Liver (tissue), 8 donors: ENCODE measurements at regions not wholly inside any gene's neighbourhood (a gene's known extent, or its start where the extent isn't known, plus 50 kb on each side); places are given as distances from the start of the nearest gene placed in this dataset.

ENCODE experiments used
- DNase-seq: peaks from one replicate; pipeline ENCODE4 v3.0.0-alpha.2; 2017; ENCODE audit warnings: low spot score
- H3K27ac ChIP-seq, 2 donors: one replicate each; pipeline ENCODE4 v1.7.0; 2013; ENCODE audit warnings: inconsistent platforms in 2 of 2, low read length in 2 of 2, control low read depth in 1 of 2, low read depth in 1 of 2, mild to moderate bottlenecking in 1 of 2
- H3K27me3 ChIP-seq, 4 donors: one replicate each; pipeline versions ENCODE4 v1.6.1 to v1.7.0; 2013; ENCODE audit warnings: low read length in 3 of 4, inconsistent platforms in 1 of 4, mild to moderate bottlenecking in 1 of 4, moderate library complexity in 1 of 4; ENCODE audit not compliant: control insufficient read depth in 4 of 4, insufficient read depth in 4 of 4
- H3K36me3 ChIP-seq, 4 donors: one replicate each; pipeline versions ENCODE4 v1.6.1 to v1.7.0; 2013; ENCODE audit warnings: low read length in 3 of 4, mild to moderate bottlenecking in 3 of 4, low read depth in 1 of 4, moderate library complexity in 1 of 4; ENCODE audit not compliant: control insufficient read depth in 4 of 4, insufficient read depth in 3 of 4
- H3K4me1 ChIP-seq, 4 donors: one replicate each; pipeline versions ENCODE4 v1.6.1 to v1.7.0; 2013; ENCODE audit warnings: low read length in 3 of 4, mild to moderate bottlenecking in 3 of 4, moderate library complexity in 1 of 4; ENCODE audit not compliant: control insufficient read depth in 4 of 4, insufficient read depth in 4 of 4
- H3K4me3 ChIP-seq, 3 donors: one replicate each; pipeline versions ENCODE4 v1.6.1 to v1.7.0; 2013; ENCODE audit warnings: low read length in 3 of 3, control low read depth in 1 of 3, low read depth in 1 of 3, mild to moderate bottlenecking in 1 of 3
- H3K9ac ChIP-seq, 2 donors: one replicate each; pipeline ENCODE4 v1.7.0; 2013; ENCODE audit warnings: low read length in 2 of 2, mild to moderate bottlenecking in 2 of 2, moderate library complexity in 2 of 2, control low read depth in 1 of 2, low read depth in 1 of 2
- H3K9me3 ChIP-seq, 4 donors: one replicate each; pipeline versions ENCODE4 v1.6.1 to v1.7.0; 2013; ENCODE audit warnings: low read length in 3 of 4; ENCODE audit not compliant: control insufficient read depth in 4 of 4
- CTCF ChIP-seq: fragments of 150-350 bp; IDR thresholded peaks from 2 replicates; pipeline ENCODE4 v1.5.1; 2017; ENCODE audit warnings: improper control_type of control experiment, low read depth, low read length; ENCODE audit not compliant: missing input control
- EGR1 ChIP-seq, 2 donors: IDR thresholded peaks; 2 replicates each; pipeline ENCODE4 v1.6.1; 2016 to 2018; ENCODE audit warnings: antibody characterized with exemption in 2 of 2, low read depth in 2 of 2
- FOXA1 ChIP-seq: IDR thresholded peaks from 2 replicates; pipeline ENCODE4 v1.6.1; 2016; ENCODE audit warnings: antibody characterized with exemption
- FOXA2 ChIP-seq: IDR thresholded peaks from 2 replicates; pipeline ENCODE4 v1.6.1; 2016; ENCODE audit warnings: antibody characterized with exemption
- GABPA ChIP-seq, 2 donors: IDR thresholded peaks in 1 of 2; conservative IDR thresholded peaks in 1 of 2; 2 replicates each; pipeline ENCODE4 v1.6.1; 2016; ENCODE audit warnings: antibody characterized with exemption in 2 of 2, mild to moderate bottlenecking in 1 of 2, moderate library complexity in 1 of 2
- HNF4A ChIP-seq, 2 donors: conservative IDR thresholded peaks; 2 replicates each; pipeline ENCODE4 v1.6.1; 2016; ENCODE audit warnings: antibody characterized with exemption in 2 of 2, mild to moderate bottlenecking in 2 of 2
- HNF4G ChIP-seq: IDR thresholded peaks from 2 replicates; pipeline ENCODE4 v1.6.1; 2016; ENCODE audit warnings: antibody characterized with exemption
- JUND ChIP-seq, 2 donors: IDR thresholded peaks; 2 replicates each; pipeline ENCODE4 v1.6.1; 2016; ENCODE audit warnings: antibody characterized with exemption in 2 of 2
- MAX ChIP-seq: IDR thresholded peaks from 2 replicates; pipeline ENCODE4 v1.6.1; 2016; ENCODE audit warnings: antibody characterized with exemption
- NR2F2 ChIP-seq: IDR thresholded peaks from 2 replicates; pipeline ENCODE4 v1.6.1; 2016; ENCODE audit warnings: antibody characterized with exemption
- RAD21 ChIP-seq, 2 donors: IDR thresholded peaks; 2 replicates each; pipeline ENCODE4 v1.6.1; 2016; ENCODE audit warnings: antibody characterized with exemption in 2 of 2, mild to moderate bottlenecking in 2 of 2
- REST ChIP-seq: IDR thresholded peaks from 2 replicates; pipeline ENCODE4 v1.6.1; 2016; ENCODE audit warnings: antibody characterized with exemption, mild to moderate bottlenecking
- RXRA ChIP-seq, 2 donors: IDR thresholded peaks; 2 replicates each; pipeline ENCODE4 v1.6.1; 2017 to 2018; ENCODE audit warnings: antibody characterized with exemption in 2 of 2, mild to moderate bottlenecking in 1 of 2
- SP1 ChIP-seq: IDR thresholded peaks from 2 replicates; pipeline ENCODE4 v1.6.1; 2018; ENCODE audit warnings: antibody characterized with exemption, mild to moderate bottlenecking
- TAF1 ChIP-seq: conservative IDR thresholded peaks from 2 replicates; pipeline ENCODE4 v1.6.1; 2016; ENCODE audit warnings: antibody characterized with exemption, mild to moderate bottlenecking
- YY1 ChIP-seq: IDR thresholded peaks from 2 replicates; pipeline ENCODE4 v1.6.1; 2016; ENCODE audit warnings: antibody characterized with exemption, mild to moderate bottlenecking
- ZBTB33 ChIP-seq: IDR thresholded peaks from 2 replicates; pipeline ENCODE4 v1.6.1; 2016; ENCODE audit warnings: antibody characterized with exemption
- WGBS: extraction: QIAGEN DNeasy Blood & Tissue Kit; methylation state at CpG from one replicate; pipeline ENCODE4 v1.1.7; 2013; 5-methylcytosine and 5-hydroxymethylcytosine counted together
- TF ChIP-seq, protein P1 (sequence below): IDR thresholded peaks from 2 replicates; pipeline ENCODE4 v1.6.1; 2016; ENCODE audit warnings: antibody characterized with exemption
- donor health status: healthy.
- donor health status: healthy.
- donor health status: healthy.
- donor health status: healthy.
- donor health status: healthy.

DNA sequence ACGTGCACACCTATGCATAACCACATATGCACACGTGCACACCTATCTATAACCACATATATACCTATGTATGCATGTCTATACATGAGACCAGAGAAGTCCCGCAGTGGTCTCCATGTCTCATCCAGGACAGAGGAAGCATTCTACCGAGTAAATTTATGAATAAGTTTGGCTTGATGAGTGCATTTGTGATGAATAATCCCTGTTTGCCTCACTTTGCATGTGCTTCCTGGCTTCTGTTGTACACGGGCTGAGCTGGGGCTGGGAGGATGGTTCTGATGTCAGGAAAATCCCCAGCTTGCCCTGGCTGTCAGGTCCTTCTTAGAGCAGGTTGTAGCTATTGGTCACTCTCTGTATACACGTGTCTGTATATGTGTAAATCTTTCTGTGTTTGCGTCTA, 157.6 kb upstream of the RPS6KA2 start:
- no peaks in the 10 kb centered on the region for H3K4me1 ChIP-seq
- H3K36me3 ChIP-seq: no peaks in the 10 kb centered on the region
- DNase-seq: peak; percentile 20
- TF ChIP-seq HNF4A (conservative IDR thresholded peaks at IDR 0.05) (no peak), NR2F2 (no peak), RAD21 (IDR thresholded peaks at IDR 0.05) (no peak), FOXA1 (no peak), YY1 (no peak), GABPA (IDR thresholded peaks at IDR 0.05 in 1 of 2, conservative IDR thresholded peaks at IDR 0.05 in 1 of 2) (no peak), MAX (no peak), CTCF (no peak), EGR1 (IDR thresholded peaks at IDR 0.05; ENCODE audit: low read depth in 2 of 2) (no peak), HNF4G (no peak), RXRA (IDR thresholded peaks at IDR 0.05) (no peak), ZBTB33 (no peak), TAF1 (no peak), REST (no peak), JUND (IDR thresholded peaks at IDR 0.05) (no peak), SP1 (no peak)
- TF ChIP-seq, protein P1, sequence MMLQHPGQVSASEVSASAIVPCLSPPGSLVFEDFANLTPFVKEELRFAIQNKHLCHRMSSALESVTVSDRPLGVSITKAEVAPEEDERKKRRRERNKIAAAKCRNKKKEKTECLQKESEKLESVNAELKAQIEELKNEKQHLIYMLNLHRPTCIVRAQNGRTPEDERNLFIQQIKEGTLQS: no peak
- H3K27ac ChIP-seq: no peak overlapping the region
- WGBS: 67% methylated on average over 7 of the region's 7 CpGs
- H3K9ac ChIP-seq: no peak overlapping the region
- no peaks in the 10 kb centered on the region for H3K9me3 ChIP-seq
- no peak overlapping the region for H3K4me3 ChIP-seq
- no peaks in the 10 kb centered on the region for H3K27me3 ChIP-seq

GRCh38 chr6:166782520-166782919, 155.5 kb upstream of the RPS6KA2 start:
- peak; percentile 14 for DNase-seq
- no peaks in the 10 kb centered on the region for H3K27me3 ChIP-seq
- no peaks in the 10 kb centered on the region for H3K4me1 ChIP-seq
- no peak overlapping the region for H3K27ac ChIP-seq
- H3K9me3 ChIP-seq: no peaks in the 10 kb centered on the region
- H3K9ac ChIP-seq: no peak overlapping the region
- 84% methylated on average over 10 of the region's 10 CpGs for WGBS
- H3K4me3 ChIP-seq: no peak overlapping the region
- no peaks in the 10 kb centered on the region for H3K36me3 ChIP-seq
- TF ChIP-seq CTCF (no peak), FOXA2 (no peak), YY1 (no peak), HNF4G (no peak), HNF4A (conservative IDR thresholded peaks at IDR 0.05) (no peak), REST (no peak), NR2F2 (no peak), EGR1 (IDR thresholded peaks at IDR 0.05; ENCODE audit: low read depth in 2 of 2) (no peak), FOXA1 (no peak), RXRA (IDR thresholded peaks at IDR 0.05) (no peak)
- TF ChIP-seq, protein P1: no peak
